HG03103 (cell line): ENCODE measurements at regions not wholly inside any gene's neighbourhood (a gene's known extent, or its start where the extent isn't known, plus 50 kb on each side); places are given as distances from the start of the nearest gene placed in this dataset.
"Not testable (repeated sequence)": the region's sequence is repeated elsewhere in the genome, so short reads cannot be mapped to it uniquely, and the experiment has no call there.

Source experiments
- ATAC-seq: cut with Tn5 transposase; IDR thresholded peaks from one replicate; pipeline ENCODE4 v1.9.1; 2021; ENCODE audit warnings: low read depth; ENCODE audit not compliant: unreplicated experiment

GRCh38 chr21:34270411-34270810, 93.4 kb upstream of the KCNE2 start:
- ATAC-seq = no peak

- ATAC-seq = no peak
These were observed 92.5 kb upstream of the KCNE2 start for GRCh38 chr21:34271189-34271851.

- no peak for ATAC-seq
These were observed 91.5 kb upstream of the KCNE2 start for GRCh38 chr21:34272321-34272720.

- no peak for ATAC-seq
These were observed 89.8 kb upstream of the KCNE2 start for GRCh38 chr21:34274001-34274400.

- peak; percentile 51 for ATAC-seq
These were observed 86.9 kb upstream of the KCNE2 start for GRCh38 chr21:34276711-34277425.

- no peak for ATAC-seq
These were observed 85.4 kb upstream of the KCNE2 start for GRCh38 chr21:34278451-34278850.

GRCh38 chr21:34279285-34279684, 84.5 kb upstream of the KCNE2 start:
- no peak for ATAC-seq

- no peak for ATAC-seq
These were observed 83.9 kb upstream of the KCNE2 start for GRCh38 chr21:34279883-34280282.

GRCh38 chr21:34280389-34280795, 83.4 kb upstream of the KCNE2 start:
- ATAC-seq = no peak

- no peak for ATAC-seq
These were observed 82.8 kb upstream of the KCNE2 start for GRCh38 chr21:34280959-34281358.

GRCh38 chr21:34282223-34282622, 81.6 kb upstream of the KCNE2 start:
- no peak for ATAC-seq

GRCh38 chr21:34284666-34285065, 79.1 kb upstream of the KCNE2 start:
- no peak for ATAC-seq

GRCh38 chr21:34288042-34288441, 75.8 kb upstream of the KCNE2 start:
- ATAC-seq = not testable (repeated sequence)

- ATAC-seq = no peak
These were observed 74.0 kb upstream of the KCNE2 start for GRCh38 chr21:34289856-34290255.

- ATAC-seq = no peak
These were observed 66.9 kb upstream of the KCNE2 start for GRCh38 chr21:34296878-34297277.

GRCh38 chr21:34298534-34299167, 65.2 kb upstream of the KCNE2 start:
- no peak for ATAC-seq

- no peak for ATAC-seq
These were observed 64.7 kb upstream of the KCNE2 start for GRCh38 chr21:34299168-34299539.

GRCh38 chr21:34302521-34302920, 61.3 kb upstream of the KCNE2 start:
- no peak for ATAC-seq

GRCh38 chr21:34305605-34306604, 57.9 kb upstream of the KCNE2 start:
- no peak for ATAC-seq

- ATAC-seq = no peak
These were observed 55.7 kb upstream of the KCNE2 start for GRCh38 chr21:34307991-34308532.
